ENCODE measurements at regions not wholly inside any gene's neighbourhood (a gene's known extent, or its start where the extent isn't known, plus 50 kb on each side); places are given as distances from the start of the nearest gene placed in this dataset.

GRCh38 chr18:39591649-39592048 lies 2026.1 kb upstream of the CELF4 start:
- no peaks in the 10 kb centered on the region for H3K9me2 ChIP-seq (ENCODE audit: insufficient read depth, low read length)
- H3K36me3 ChIP-seq (ENCODE audit: insufficient read depth, low read length): no peaks in the 10 kb centered on the region
- intact Hi-C loops (cut with micrococcal nuclease; ENCODE audit: unreplicated experiment): no loop called here
- H3K9me3 ChIP-seq (ENCODE audit: low read length): no peaks in the 10 kb centered on the region
- H3K4me3 ChIP-seq (ENCODE audit: low read depth, low read length, poor library complexity, severe bottlenecking): no peak overlapping the region
- ChIA-PET CTCF (ENCODE audit: unreplicated experiment) (no interaction called here), POLR2A (no interaction called here)
- no peak for DNase-seq (ENCODE audit: low spot score)
- TF ChIP-seq EZH2phosphoT487 (IDR thresholded peaks at IDR 0.05; ENCODE audit: borderline replicate concordance, low read depth, low read length): no peak
- TF ChIP-seq, protein P1, sequence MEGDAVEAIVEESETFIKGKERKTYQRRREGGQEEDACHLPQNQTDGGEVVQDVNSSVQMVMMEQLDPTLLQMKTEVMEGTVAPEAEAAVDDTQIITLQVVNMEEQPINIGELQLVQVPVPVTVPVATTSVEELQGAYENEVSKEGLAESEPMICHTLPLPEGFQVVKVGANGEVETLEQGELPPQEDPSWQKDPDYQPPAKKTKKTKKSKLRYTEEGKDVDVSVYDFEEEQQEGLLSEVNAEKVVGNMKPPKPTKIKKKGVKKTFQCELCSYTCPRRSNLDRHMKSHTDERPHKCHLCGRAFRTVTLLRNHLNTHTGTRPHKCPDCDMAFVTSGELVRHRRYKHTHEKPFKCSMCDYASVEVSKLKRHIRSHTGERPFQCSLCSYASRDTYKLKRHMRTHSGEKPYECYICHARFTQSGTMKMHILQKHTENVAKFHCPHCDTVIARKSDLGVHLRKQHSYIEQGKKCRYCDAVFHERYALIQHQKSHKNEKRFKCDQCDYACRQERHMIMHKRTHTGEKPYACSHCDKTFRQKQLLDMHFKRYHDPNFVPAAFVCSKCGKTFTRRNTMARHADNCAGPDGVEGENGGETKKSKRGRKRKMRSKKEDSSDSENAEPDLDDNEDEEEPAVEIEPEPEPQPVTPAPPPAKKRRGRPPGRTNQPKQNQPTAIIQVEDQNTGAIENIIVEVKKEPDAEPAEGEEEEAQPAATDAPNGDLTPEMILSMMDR (conservative IDR thresholded peaks at IDR 0.05; ENCODE audit: low read length): no peak
- no peaks in the 10 kb centered on the region for H4K20me1 ChIP-seq (ENCODE audit: insufficient read depth, low read length)
- no peaks in the 10 kb centered on the region for H3K4me1 ChIP-seq (ENCODE audit: insufficient read depth, low read length, poor library complexity, severe bottlenecking)
- H2AFZ ChIP-seq (ENCODE audit: low read length): no peak overlapping the region
- H3K79me2 ChIP-seq (ENCODE audit: insufficient read depth, low read depth, low read length): no peaks in the 10 kb centered on the region
- no peak overlapping the region for H3K27ac ChIP-seq (ENCODE audit: low read depth, low read length, poor library complexity, severe bottlenecking)
- no TSS peak for BruUV-seq (replicated peaks)
- no peak overlapping the region for H3K4me2 ChIP-seq (ENCODE audit: low read length)

GRCh38 chr18:39589496-39589895 lies 2023.9 kb upstream of the CELF4 start:
- no peak overlapping the region for H3K4me2 ChIP-seq (ENCODE audit: low read length)

GRCh38 chr18:39587586-39587985 lies 2022.0 kb upstream of the CELF4 start:
- TF ChIP-seq, protein P1 (conservative IDR thresholded peaks at IDR 0.05; ENCODE audit: low read length): no peak
- TF ChIP-seq EZH2phosphoT487 (IDR thresholded peaks at IDR 0.05; ENCODE audit: borderline replicate concordance, low read depth, low read length): no peak
- no peak overlapping the region for H3K4me2 ChIP-seq (ENCODE audit: low read length)
- H4K20me1 ChIP-seq (ENCODE audit: insufficient read depth, low read length): no peaks in the 10 kb centered on the region
- POLR2A ChIA-PET: interaction anchor here (0.6 kb wide), 1 partner anchor 179 kb away, joined by 4 read pairs; no protein-coding TSS in a partner anchor
- no peaks in the 10 kb centered on the region for H3K9me3 ChIP-seq (ENCODE audit: low read length)
- no peaks in the 10 kb centered on the region for H3K9me2 ChIP-seq (ENCODE audit: insufficient read depth, low read length)
- no TSS peak for BruUV-seq (replicated peaks)
- intact Hi-C loops (cut with micrococcal nuclease; ENCODE audit: unreplicated experiment): no loop called here
- H3K27ac ChIP-seq (ENCODE audit: low read depth, low read length, poor library complexity, severe bottlenecking): no peak overlapping the region
- H3K4me1 ChIP-seq (ENCODE audit: insufficient read depth, low read length, poor library complexity, severe bottlenecking): no peaks in the 10 kb centered on the region
- no peaks in the 10 kb centered on the region for H3K36me3 ChIP-seq (ENCODE audit: insufficient read depth, low read length)
- CTCF ChIA-PET (ENCODE audit: unreplicated experiment): no interaction called here
- DNase-seq (ENCODE audit: low spot score): no peak
- H3K79me2 ChIP-seq (ENCODE audit: insufficient read depth, low read depth, low read length): no peaks in the 10 kb centered on the region
- H3K4me3 ChIP-seq (ENCODE audit: low read depth, low read length, poor library complexity, severe bottlenecking): no peak overlapping the region
- H2AFZ ChIP-seq (ENCODE audit: low read length): no peak overlapping the region

More at GRCh38 chr18:39589496-39589895, 2023.9 kb upstream of the CELF4 start:
- ChIA-PET POLR2A (no interaction called here), CTCF (ENCODE audit: unreplicated experiment) (no interaction called here)
- H3K79me2 ChIP-seq (ENCODE audit: insufficient read depth, low read depth, low read length): no peaks in the 10 kb centered on the region
- no peak overlapping the region for H3K4me3 ChIP-seq (ENCODE audit: low read depth, low read length, poor library complexity, severe bottlenecking)
- no peak for DNase-seq (ENCODE audit: low spot score)
- no peak for TF ChIP-seq EZH2phosphoT487 (IDR thresholded peaks at IDR 0.05; ENCODE audit: borderline replicate concordance, low read depth, low read length)
- TF ChIP-seq, protein P1 (conservative IDR thresholded peaks at IDR 0.05; ENCODE audit: low read length): no peak
- no peaks in the 10 kb centered on the region for H3K9me2 ChIP-seq (ENCODE audit: insufficient read depth, low read length)
- no peaks in the 10 kb centered on the region for H3K36me3 ChIP-seq (ENCODE audit: insufficient read depth, low read length)
- no TSS peak for BruUV-seq (replicated peaks)
- H2AFZ ChIP-seq (ENCODE audit: low read length): no peak overlapping the region
- no peak overlapping the region for H3K27ac ChIP-seq (ENCODE audit: low read depth, low read length, poor library complexity, severe bottlenecking)
- no peaks in the 10 kb centered on the region for H3K9me3 ChIP-seq (ENCODE audit: low read length)
- H3K4me1 ChIP-seq (ENCODE audit: insufficient read depth, low read length, poor library complexity, severe bottlenecking): no peaks in the 10 kb centered on the region
- intact Hi-C loops (cut with micrococcal nuclease; ENCODE audit: unreplicated experiment): no loop called here
- no peaks in the 10 kb centered on the region for H4K20me1 ChIP-seq (ENCODE audit: insufficient read depth, low read length)
